Caco-2 (cell line): ENCODE measurements at regions not wholly inside any gene's neighbourhood (a gene's known extent, or its start where the extent isn't known, plus 50 kb on each side); places are given as distances from the start of the nearest gene placed in this dataset.

ENCODE experiments used
- BruUV-seq: library from RNA; stranded (reverse); fragments of 400-500 nt; replicated peaks from 2 replicates; lab custom pipeline; 2021; lab: Mats Ljungman, UMichigan
- CTCF ChIA-PET: fragments of 300-600 bp; sonication (Branson Sonifier 250); formaldehyde crosslinking; loops from one replicate; lab custom pipeline; 2022; ENCODE audit warnings: antibody characterized with exemption; lab: Charles Lee
- POLR2A ChIA-PET: fragments of 300-600 bp; sonication (Branson Sonifier 250); formaldehyde crosslinking; loops from one replicate; lab custom pipeline; 2022; ENCODE audit warnings: antibody characterized with exemption; lab: Charles Lee
- DNase-seq, 2 experiments: peaks; one replicate each; pipeline versions ENCODE4 v3.0.0 to v3.0.0-alpha.2; 2020 to 2022
- H3K27me3 ChIP-seq: replicated peaks from 2 replicates; pipeline ENCODE4 v1.6.0; 2011; ENCODE audit warnings: low read length; ENCODE audit not compliant: control insufficient read depth, insufficient read depth
- H3K36me3 ChIP-seq: 2 replicates; pipeline ENCODE4 v1.5.1; 2011; ENCODE audit warnings: low read length; ENCODE audit not compliant: control insufficient read depth, insufficient read depth
- H3K4me1 ChIP-seq: fragments of 250-450 bp; sonication (Bioruptor Pico); 2 replicates; pipeline ENCODE4 v1.5.1; 2020; ENCODE audit warnings: mild to moderate bottlenecking
- H3K4me3 ChIP-seq: 2 replicates; pipeline ENCODE4 v1.5.1; 2011; ENCODE audit warnings: low read depth, mild to moderate bottlenecking, control low read depth, low read length
- H3K9me3 ChIP-seq: fragments of 250-450 bp; sonication (Bioruptor Pico); 2 replicates; pipeline ENCODE4 v1.5.1; 2020; ENCODE audit warnings: mild to moderate bottlenecking, moderate library complexity
- H3K27ac Mint-ChIP-seq: one replicate; pipeline ENCODE4 v1.8.0; 2022; ENCODE audit warnings: mixed read lengths; ENCODE audit not compliant: unreplicated experiment
- H3K27me3 Mint-ChIP-seq: one replicate; pipeline ENCODE4 v1.8.0; 2022; ENCODE audit warnings: mixed read lengths; ENCODE audit not compliant: insufficient read depth, unreplicated experiment
- H3K36me3 Mint-ChIP-seq: one replicate; pipeline ENCODE4 v1.8.0; 2022; ENCODE audit warnings: mild to moderate bottlenecking, mixed read lengths; ENCODE audit not compliant: insufficient read depth, unreplicated experiment
- H3K4me1 Mint-ChIP-seq: one replicate; pipeline ENCODE4 v1.8.0; 2022; ENCODE audit warnings: low read depth, mixed read lengths; ENCODE audit not compliant: unreplicated experiment
- H3K4me3 Mint-ChIP-seq: one replicate; pipeline ENCODE4 v1.8.0; 2022; ENCODE audit warnings: mild to moderate bottlenecking, moderate library complexity, mixed read lengths; ENCODE audit not compliant: unreplicated experiment
- H3K9me3 Mint-ChIP-seq: one replicate; pipeline ENCODE4 v1.8.0; 2022; ENCODE audit warnings: mixed read lengths; ENCODE audit not compliant: unreplicated experiment
- CTCF ChIP-seq, 2 experiments: fragments of 200-600 bp in 1 of 2; IDR thresholded peaks; 1 replicate in 1 of 2; 2 replicates in 1 of 2; pipeline versions ENCODE4 v1.5.1 to v1.8.0; 2011 to 2022; ENCODE audit warnings: antibody characterized with exemption in 1 of 2, control low read depth in 1 of 2, inconsistent platforms in 1 of 2, low read depth in 1 of 2, low read length in 1 of 2, mild to moderate bottlenecking in 1 of 2, moderate library complexity in 1 of 2; ENCODE audit not compliant: insufficient read depth in 1 of 2, severe bottlenecking in 1 of 2, unreplicated experiment in 1 of 2
- intact Hi-C: fragments of 100-400 bp; cut with micrococcal nuclease; formaldehyde crosslinking; loops from one replicate; pipeline ENCODE4 v1.10.0; 2022; ENCODE audit not compliant: unreplicated experiment

- H3K36me3 Mint-ChIP-seq = peaks cover 5% of the 10 kb centered on the region
- CTCF ChIA-PET = no interaction called here
- H3K4me3 Mint-ChIP-seq = no peak overlapping the region
- H3K9me3 Mint-ChIP-seq = no peaks in the 10 kb centered on the region
- POLR2A ChIA-PET = no interaction called here
- Histone ChIP-seq H3K4me1 (no peaks in the 10 kb centered on the region), H3K27me3 (no peaks in the 10 kb centered on the region), H3K4me3 (no peak overlapping the region), H3K9me3 (no peaks in the 10 kb centered on the region), H3K36me3 (no peaks in the 10 kb centered on the region)
- H3K4me1 Mint-ChIP-seq = peaks cover 8% of the 10 kb centered on the region
- no peak for DNase-seq
- no peak for TF ChIP-seq CTCF (IDR thresholded peaks at IDR 0.05; ENCODE audit: insufficient read depth in 1 of 2, low read depth in 1 of 2, low read length in 1 of 2, severe bottlenecking in 1 of 2, unreplicated experiment in 1 of 2)
- H3K27ac Mint-ChIP-seq = no peak overlapping the region
- BruUV-seq = no TSS peak
- no peaks in the 10 kb centered on the region for H3K27me3 Mint-ChIP-seq
- intact Hi-C loops = no loop called here
Measured at GRCh38 chr4:37745946-37746345, 59.8 kb upstream of the RELL1 start.

GRCh38 chr4:37742149-37742548 lies 56.0 kb upstream of the RELL1 start:
- H3K4me3 ChIP-seq = no peak overlapping the region
- Mint-ChIP-seq H3K4me1 (peaks cover 8% of the 10 kb centered on the region), H3K4me3 (no peak overlapping the region), H3K27me3 (no peaks in the 10 kb centered on the region), H3K36me3 (peaks cover 5% of the 10 kb centered on the region), H3K9me3 (no peaks in the 10 kb centered on the region), H3K27ac (no peak overlapping the region)
- DNase-seq = no peak
- ChIA-PET CTCF (interaction anchor here (1.0 to 1.4 kb wide), 2 partner anchors 24 to 289 kb away, joined by 3 to 5 read pairs; a partner anchor contains a TSS), POLR2A (no interaction called here)
- H3K27me3 ChIP-seq = no peaks in the 10 kb centered on the region
- intact Hi-C loops = no loop called here
- no TSS peak for BruUV-seq
- 0 out of 2 replicates have a peak, but pooled peaks cover 5% of the 10 kb centered on the region for H3K4me1 ChIP-seq
- peak in 1 of 2 experiments; percentile 24 for TF ChIP-seq CTCF (IDR thresholded peaks at IDR 0.05; ENCODE audit: insufficient read depth in 1 of 2, low read depth in 1 of 2, low read length in 1 of 2, severe bottlenecking in 1 of 2, unreplicated experiment in 1 of 2)
- no peaks in the 10 kb centered on the region for H3K9me3 ChIP-seq
- no peaks in the 10 kb centered on the region for H3K36me3 ChIP-seq

- Histone ChIP-seq H3K4me3 (no peak overlapping the region), H3K4me1 (0 out of 2 replicates have a peak, but pooled peaks cover 5% of the 10 kb centered on the region), H3K27me3 (no peaks in the 10 kb centered on the region), H3K36me3 (no peaks in the 10 kb centered on the region), H3K9me3 (no peaks in the 10 kb centered on the region)
- CTCF ChIA-PET = interaction anchor here (0.6 to 1.4 kb wide), 3 partner anchors 24 to 321 kb away, joined by 3 to 6 read pairs (median 5); a partner anchor contains a TSS
- H3K27me3 Mint-ChIP-seq = no peaks in the 10 kb centered on the region
- H3K9me3 Mint-ChIP-seq = no peaks in the 10 kb centered on the region
- peaks cover 8% of the 10 kb centered on the region for H3K4me1 Mint-ChIP-seq
- H3K36me3 Mint-ChIP-seq = peaks cover 5% of the 10 kb centered on the region
- no peak overlapping the region for H3K27ac Mint-ChIP-seq
- DNase-seq = no peak
- H3K4me3 Mint-ChIP-seq = no peak overlapping the region
- no TSS peak for BruUV-seq
- intact Hi-C loops = no loop called here
- POLR2A ChIA-PET = no interaction called here
- no peak for TF ChIP-seq CTCF (IDR thresholded peaks at IDR 0.05; ENCODE audit: insufficient read depth in 1 of 2, low read depth in 1 of 2, low read length in 1 of 2, severe bottlenecking in 1 of 2, unreplicated experiment in 1 of 2)
Measured at GRCh38 chr4:37741564-37741963, 55.4 kb upstream of the RELL1 start.
